A172 (cell line): ENCODE measurements at regions not wholly inside any gene's neighbourhood (a gene's known extent, or its start where the extent isn't known, plus 50 kb on each side); places are given as distances from the start of the nearest gene placed in this dataset.
A peak's percentile ranks its signal among the peaks of the same experiment; 100 is the strongest.
"Not testable (repeated sequence)": the region's sequence is repeated elsewhere in the genome, so short reads cannot be mapped to it uniquely, and the experiment has no call there.

Experiments used
- DNase-seq: peaks from one replicate; pipeline ENCODE4 v3.0.0-alpha.2; 2015; ENCODE audit warnings: low spot score

DNA sequence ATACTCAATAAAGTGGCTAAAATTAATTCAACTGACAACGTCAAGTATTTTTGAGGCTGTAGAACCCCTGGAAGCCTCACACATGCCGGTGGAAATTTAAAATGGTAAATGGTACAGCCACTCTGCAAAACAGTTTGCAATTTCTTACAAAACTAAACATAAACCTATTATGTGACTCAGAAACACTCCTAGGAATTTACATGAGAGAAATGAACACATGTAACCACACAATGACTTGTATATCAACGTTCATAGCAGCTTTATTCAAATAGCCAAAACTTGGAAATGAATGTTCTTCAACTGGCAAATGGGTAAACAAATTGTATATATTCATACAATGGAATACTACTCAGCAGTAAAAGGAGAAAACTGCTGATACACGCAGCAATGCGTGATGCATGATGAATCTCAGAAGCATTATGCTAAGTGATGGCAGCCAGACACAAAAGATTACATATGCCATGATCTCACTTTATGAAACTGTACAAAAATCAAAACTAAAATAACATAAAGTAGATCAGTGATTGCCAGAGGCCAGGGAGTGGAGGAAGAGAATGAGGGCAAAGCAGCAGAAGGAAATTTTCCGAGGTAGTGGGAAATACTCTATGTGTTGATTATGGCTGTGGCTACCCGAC lies 112.5 kb downstream of the FAM50B start:
- DNase-seq = no peak

DNA sequence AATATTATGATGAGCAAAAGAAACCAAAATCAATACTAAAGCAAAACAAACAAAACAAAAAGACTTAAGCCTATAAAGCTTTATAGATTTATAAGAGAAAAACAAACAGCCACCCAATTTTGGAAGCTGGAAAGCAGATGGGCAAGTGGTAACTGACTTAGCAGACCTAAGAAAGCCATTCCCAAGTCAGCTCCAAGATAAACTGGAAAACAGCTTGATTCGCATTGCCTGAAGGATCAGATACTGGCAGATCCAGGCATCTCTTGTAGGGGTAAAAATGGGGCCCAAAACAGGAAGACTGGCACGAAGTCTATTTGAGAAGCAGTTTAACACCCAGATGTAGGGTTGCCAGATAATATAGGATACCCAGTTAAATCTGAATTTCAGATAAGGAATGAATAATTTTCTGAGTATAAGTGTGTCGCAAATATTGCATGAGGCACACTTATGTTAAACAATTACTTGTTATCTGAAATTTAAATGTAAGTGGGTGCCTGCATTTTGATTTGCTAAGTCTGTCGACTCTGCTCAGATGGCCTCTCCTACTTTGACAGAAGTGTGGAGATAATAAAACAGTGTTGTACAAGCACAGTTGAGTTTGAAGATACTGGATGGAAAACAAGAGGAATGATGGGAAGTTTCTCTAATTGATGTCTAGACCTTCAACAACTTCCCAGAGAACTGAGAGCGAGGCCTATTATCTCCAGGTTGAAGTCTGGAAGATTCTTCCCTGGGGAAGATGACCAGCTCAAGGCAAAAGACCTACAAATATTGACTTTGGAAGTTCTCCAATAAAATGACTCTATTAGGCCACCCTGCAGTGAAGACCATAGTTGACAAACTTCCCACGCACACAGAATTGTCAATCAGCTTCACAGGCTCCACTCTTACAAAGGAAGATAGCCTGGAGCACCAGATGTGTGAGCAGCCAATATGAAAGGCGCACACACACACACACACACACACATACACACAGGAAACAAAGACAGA lies 113.4 kb downstream of the FAM50B start:
- DNase-seq = no peak

DNA sequence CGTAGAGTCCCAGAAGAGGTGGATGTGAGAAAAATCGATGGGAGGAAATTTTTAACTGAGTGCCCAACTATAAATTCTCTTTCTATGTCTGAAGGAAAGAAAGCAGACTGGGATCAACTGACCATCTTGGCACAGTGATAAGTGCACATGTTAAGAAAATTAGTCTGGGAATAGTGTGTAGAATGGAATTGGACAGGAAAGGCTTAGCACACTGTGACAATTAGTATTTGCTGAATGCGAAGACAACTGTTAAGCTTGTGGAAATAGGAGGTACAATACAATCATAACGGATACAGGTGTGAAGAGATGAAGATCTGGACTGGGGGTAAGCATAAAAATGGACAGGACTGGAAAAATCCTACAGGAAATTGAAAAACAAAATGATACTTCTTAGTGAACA lies 114.3 kb downstream of the FAM50B start:
- no peak for DNase-seq

DNA sequence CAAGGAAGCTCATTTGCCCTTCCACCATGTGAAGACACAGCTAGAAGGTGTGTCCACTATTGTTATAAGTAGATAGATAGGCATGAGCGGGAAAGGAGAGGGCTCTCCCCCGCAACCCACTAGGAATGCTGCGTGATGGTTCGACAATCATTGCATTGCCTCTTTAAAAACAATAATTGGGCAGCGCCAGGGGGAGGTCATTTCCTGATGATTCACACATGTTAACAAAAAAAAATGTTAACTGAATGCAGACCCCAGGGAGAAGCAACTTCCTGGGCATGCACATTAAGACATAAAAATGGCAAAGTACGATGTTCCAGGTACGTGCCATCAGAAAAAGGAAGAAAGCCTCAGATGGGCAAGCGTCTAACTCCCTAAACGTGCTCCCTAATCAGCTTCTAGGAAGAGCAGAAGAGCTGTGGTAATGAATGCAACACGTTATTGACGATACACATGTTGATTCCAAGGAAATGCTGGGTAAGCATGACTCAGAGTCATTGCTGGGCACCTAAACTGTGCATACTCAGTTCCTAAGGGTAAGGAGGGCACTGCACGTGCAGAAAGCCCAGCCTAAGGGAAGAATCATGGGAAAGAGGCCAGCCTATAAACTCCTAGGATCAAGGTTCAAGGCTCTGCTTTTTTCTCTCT lies 113.7 kb downstream of the FAM217A start:
- DNase-seq = no peak

GRCh38 chr6:3966426-3966825 lies 112.5 kb downstream of the FAM217A start:
- DNase-seq = no peak

- no peak for DNase-seq
Measured at GRCh38 chr6:3970097-3970496, 108.8 kb downstream of the FAM217A start.

DNA sequence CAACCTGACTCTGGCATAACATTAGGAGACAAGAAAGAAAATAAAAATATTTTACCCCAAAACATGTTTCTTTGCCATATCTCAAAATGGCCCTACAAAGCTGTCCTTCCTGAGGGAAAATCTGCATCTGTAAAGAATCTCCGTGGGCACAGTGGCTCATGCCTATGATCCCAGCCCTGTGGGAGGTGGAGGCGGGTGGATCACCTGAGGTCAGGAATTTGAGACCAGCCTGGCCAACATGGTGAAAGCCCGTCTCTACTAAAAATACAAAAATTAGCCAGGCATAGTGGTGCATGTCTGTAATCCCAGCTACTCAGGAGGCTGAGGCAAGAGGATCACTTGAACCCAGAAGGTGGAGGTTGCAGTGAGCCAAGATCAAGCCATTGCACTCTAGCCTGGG lies 105.8 kb downstream of the FAM217A start:
- not testable (repeated sequence) for DNase-seq

GRCh38 chr6:3977875-3978711 lies 100.8 kb downstream of the FAM217A start:
- peak; percentile 70 for DNase-seq

DNA sequence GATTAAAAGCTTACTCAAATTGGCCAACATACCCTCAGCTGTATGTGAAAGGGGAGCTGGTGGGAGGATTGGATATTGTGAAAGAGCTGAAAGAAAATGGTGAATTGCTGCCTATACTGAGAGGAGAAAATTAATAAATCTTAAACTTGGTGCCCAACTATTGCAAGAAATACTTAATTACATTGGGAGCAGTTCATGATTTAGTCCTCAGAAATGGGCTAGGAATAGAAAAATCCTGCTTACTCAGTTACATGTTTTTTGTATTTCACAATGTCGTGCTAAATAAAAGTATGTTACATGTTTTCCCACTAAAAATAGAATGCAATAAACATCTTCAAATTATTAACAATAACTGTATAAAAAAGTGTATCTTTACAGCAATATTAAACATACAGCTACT lies 100.0 kb downstream of the FAM217A start:
- not testable (repeated sequence) for DNase-seq

DNA sequence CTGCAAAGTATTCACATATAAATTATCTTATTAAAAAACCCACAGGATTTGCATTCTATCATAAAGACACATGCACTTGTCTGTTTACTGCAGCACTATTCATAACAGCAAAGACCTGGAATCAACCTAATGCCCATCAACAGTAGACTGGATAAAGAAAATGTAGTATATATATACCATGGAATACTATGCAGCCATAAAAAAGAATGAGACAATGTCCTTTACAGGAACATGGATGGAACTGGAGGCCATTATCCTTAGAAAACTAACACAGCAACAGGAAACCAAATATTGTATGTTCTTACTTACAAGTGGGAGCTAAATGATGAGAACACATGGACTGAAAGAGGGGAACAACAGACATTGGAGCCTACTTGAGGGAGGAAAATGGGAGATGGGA lies 97.0 kb downstream of the FAM217A start:
- no peak for DNase-seq

GRCh38 chr6:3983778-3984177 lies 95.2 kb downstream of the FAM217A start:
- DNase-seq = no peak

GRCh38 chr6:3984494-3984893 lies 94.4 kb downstream of the FAM217A start:
- DNase-seq = no peak

GRCh38 chr6:3986241-3986640 lies 92.7 kb downstream of the FAM217A start:
- no peak for DNase-seq

DNA sequence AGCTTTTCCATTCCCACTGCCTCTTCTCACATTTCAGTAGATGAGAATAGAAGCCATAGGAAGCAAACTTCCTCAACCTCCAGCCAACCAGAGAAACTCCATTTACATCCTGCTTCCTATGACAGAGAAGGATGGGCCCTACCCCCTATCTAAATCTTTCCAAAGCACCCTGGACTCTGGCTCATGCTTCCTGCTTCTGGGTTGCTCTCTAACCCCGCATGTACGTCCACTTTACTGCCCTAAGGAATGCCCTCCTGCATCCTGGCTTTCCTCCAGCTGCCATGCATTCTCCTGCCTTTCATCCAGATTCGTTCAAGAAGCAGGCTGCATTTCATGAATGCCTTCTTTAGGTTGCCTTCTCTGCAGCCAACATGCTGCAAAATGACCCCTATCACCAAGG lies 91.9 kb downstream of the FAM217A start:
- peak; percentile 49 for DNase-seq

GRCh38 chr6:3987576-3987975 lies 91.4 kb downstream of the FAM217A start:
- no peak for DNase-seq

DNA sequence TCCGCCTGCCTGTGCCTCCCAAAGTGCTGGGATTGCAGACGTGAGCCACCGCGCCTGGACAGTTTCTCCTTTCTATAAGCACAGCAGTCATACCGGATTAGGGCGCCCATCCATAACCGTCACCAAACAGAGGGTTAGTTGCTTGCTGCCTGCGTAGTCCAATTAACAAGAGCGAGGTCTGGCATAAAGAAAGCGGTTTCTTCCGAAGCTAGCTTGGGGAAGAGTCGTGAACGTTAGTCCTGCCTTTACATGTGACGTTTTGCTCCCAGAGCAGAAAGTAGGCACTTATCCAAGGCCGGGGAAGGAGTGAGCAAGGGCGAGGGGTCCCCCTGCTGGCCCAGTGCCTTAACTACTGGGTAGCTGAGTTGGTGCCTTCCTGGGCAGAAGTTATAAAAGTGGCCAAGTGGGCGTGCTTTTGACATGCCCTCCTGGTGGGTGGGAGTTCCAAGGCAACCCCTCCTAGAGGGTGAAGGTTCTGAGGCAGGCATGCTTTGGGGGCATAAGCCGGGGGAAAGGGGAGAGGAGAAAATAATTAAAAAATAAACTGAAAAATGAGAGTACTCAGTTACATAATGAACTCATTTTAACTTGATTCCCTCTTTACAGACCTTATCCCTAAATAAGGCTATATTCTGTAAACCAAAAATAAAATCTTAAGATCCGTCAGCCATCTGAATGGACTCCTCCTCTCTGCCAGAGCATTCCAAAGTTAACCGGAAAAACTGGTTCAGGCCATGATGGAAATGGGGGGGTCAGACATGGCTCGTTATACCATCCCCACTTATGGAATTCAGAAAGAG lies 88.0 kb downstream of the FAM217A start:
- DNase-seq = peak; percentile 89

DNA sequence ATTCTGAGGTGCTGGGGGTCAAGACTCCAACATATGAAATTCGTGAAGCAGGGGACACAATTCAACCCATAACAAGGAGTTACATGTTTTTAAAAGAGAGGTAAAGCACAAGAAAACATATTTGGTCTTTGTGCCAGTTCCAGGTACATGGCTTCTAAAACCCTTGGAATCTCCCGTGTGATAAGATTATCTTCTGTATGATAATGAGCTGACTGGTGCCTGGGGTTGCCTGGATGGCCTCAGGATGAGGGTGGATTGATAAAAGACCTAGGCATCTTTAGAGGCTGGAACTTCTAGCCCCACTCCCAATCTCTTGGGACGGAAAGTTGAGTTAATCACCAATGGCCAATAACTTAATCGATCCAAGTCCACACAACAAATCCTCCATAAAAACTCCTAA lies 87.0 kb downstream of the FAM217A start:
- no peak for DNase-seq

GRCh38 chr6:3996349-3996748 lies 82.6 kb downstream of the FAM217A start:
- DNase-seq = no peak

- no peak for DNase-seq
Measured at GRCh38 chr6:3997177-3997770, 81.7 kb downstream of the FAM217A start.
